Astrocyte (in vitro differentiated cells and primary cell): ENCODE measurements at regions not wholly inside any gene's neighbourhood (a gene's known extent, or its start where the extent isn't known, plus 50 kb on each side); places are given as distances from the start of the nearest gene placed in this dataset.

ENCODE experiments used
- DNase-seq: peaks from one replicate; pipeline ENCODE4 v3.0.0-alpha.2; 2010; ENCODE audit warnings: low read depth
- FAIRE-seq: peaks from 2 replicates; lab custom pipeline; 2011; peaks lifted over from hg19 to GRCh38; lab: Jason Lieb, UNC
- H2AFZ ChIP-seq: 2 replicates; pipeline ENCODE4 v1.6.0; 2012; ENCODE audit warnings: low read depth, low read length, inconsistent platforms
- H3K27ac ChIP-seq: 2 replicates; pipeline ENCODE4 v1.5.1; 2011; ENCODE audit warnings: low read depth, low read length, inconsistent platforms
- H3K27me3 ChIP-seq: 2 replicates; pipeline ENCODE4 v1.6.0; 2011; ENCODE audit warnings: low read length, inconsistent platforms; ENCODE audit not compliant: insufficient read depth
- H3K36me3 ChIP-seq: 2 replicates; pipeline ENCODE4 v1.5.1; 2011; ENCODE audit warnings: low read length, inconsistent platforms; ENCODE audit not compliant: insufficient read depth
- H3K4me1 ChIP-seq: 2 replicates; pipeline ENCODE4 v1.5.1; 2011; ENCODE audit warnings: low read length, inconsistent platforms; ENCODE audit not compliant: insufficient read depth
- H3K4me2 ChIP-seq: 2 replicates; pipeline ENCODE4 v1.6.0; 2012; ENCODE audit warnings: low read length, inconsistent platforms
- H3K4me3 ChIP-seq: 2 replicates; pipeline ENCODE4 v1.5.1; 2011; ENCODE audit warnings: low read depth, mild to moderate bottlenecking, low read length, inconsistent platforms; ENCODE audit not compliant: insufficient read depth
- H3K79me2 ChIP-seq: 2 replicates; pipeline ENCODE4 v1.6.0; 2012; ENCODE audit warnings: mild to moderate bottlenecking, low read length, inconsistent platforms; ENCODE audit not compliant: insufficient read depth
- H3K9ac ChIP-seq: 2 replicates; pipeline ENCODE4 v1.6.0; 2012; ENCODE audit warnings: mild to moderate bottlenecking, low read length, inconsistent platforms
- H3K9me3 ChIP-seq: 2 replicates; pipeline ENCODE4 v1.5.1; 2012; ENCODE audit warnings: low read depth, mild to moderate bottlenecking, low read length, inconsistent platforms; ENCODE audit not compliant: insufficient read depth
- H4K20me1 ChIP-seq: 2 replicates; pipeline ENCODE4 v1.6.0; 2012; ENCODE audit warnings: low read length, inconsistent platforms; ENCODE audit not compliant: insufficient read depth
- H3K27ac Mint-ChIP-seq: one replicate; pipeline ENCODE4 v1.8.0; 2021; ENCODE audit warnings: mild to moderate bottlenecking, mixed read lengths; ENCODE audit not compliant: unreplicated experiment
- H3K27me3 Mint-ChIP-seq: one replicate; pipeline ENCODE4 v1.8.0; 2021; ENCODE audit warnings: low read depth, mixed read lengths; ENCODE audit not compliant: unreplicated experiment
- H3K36me3 Mint-ChIP-seq: one replicate; pipeline ENCODE4 v1.8.0; 2021; ENCODE audit warnings: low read depth, mixed read lengths; ENCODE audit not compliant: unreplicated experiment
- H3K4me1 Mint-ChIP-seq: one replicate; pipeline ENCODE4 v1.8.0; 2021; ENCODE audit warnings: low read depth, mixed read lengths; ENCODE audit not compliant: unreplicated experiment
- H3K4me3 Mint-ChIP-seq: one replicate; pipeline ENCODE4 v1.8.0; 2021; ENCODE audit warnings: mild to moderate bottlenecking, moderate library complexity, mixed read lengths; ENCODE audit not compliant: unreplicated experiment
- H3K9me3 Mint-ChIP-seq: one replicate; pipeline ENCODE4 v1.8.0; 2021; ENCODE audit warnings: mild to moderate bottlenecking, mixed read lengths; ENCODE audit not compliant: unreplicated experiment
- EZH2 ChIP-seq: IDR thresholded peaks from 2 replicates; pipeline ENCODE4 v1.6.1; 2012; ENCODE audit warnings: mild to moderate bottlenecking, low read length, inconsistent platforms; ENCODE audit not compliant: insufficient read depth
- TF ChIP-seq, protein P1 (sequence below): IDR thresholded peaks from 2 replicates; pipeline ENCODE4 v1.5.1; 2011; ENCODE audit warnings: low read depth, mild to moderate bottlenecking, inconsistent platforms, low read length, moderate library complexity; ENCODE audit not compliant: insufficient read depth

- TF ChIP-seq, protein P1, sequence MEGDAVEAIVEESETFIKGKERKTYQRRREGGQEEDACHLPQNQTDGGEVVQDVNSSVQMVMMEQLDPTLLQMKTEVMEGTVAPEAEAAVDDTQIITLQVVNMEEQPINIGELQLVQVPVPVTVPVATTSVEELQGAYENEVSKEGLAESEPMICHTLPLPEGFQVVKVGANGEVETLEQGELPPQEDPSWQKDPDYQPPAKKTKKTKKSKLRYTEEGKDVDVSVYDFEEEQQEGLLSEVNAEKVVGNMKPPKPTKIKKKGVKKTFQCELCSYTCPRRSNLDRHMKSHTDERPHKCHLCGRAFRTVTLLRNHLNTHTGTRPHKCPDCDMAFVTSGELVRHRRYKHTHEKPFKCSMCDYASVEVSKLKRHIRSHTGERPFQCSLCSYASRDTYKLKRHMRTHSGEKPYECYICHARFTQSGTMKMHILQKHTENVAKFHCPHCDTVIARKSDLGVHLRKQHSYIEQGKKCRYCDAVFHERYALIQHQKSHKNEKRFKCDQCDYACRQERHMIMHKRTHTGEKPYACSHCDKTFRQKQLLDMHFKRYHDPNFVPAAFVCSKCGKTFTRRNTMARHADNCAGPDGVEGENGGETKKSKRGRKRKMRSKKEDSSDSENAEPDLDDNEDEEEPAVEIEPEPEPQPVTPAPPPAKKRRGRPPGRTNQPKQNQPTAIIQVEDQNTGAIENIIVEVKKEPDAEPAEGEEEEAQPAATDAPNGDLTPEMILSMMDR, result no peak
- TF ChIP-seq EZH2, result no peak
- H3K27me3 Mint-ChIP-seq, result no peaks in the 10 kb centered on the region
- peaks cover 13% of the 10 kb centered on the region for H3K9me3 Mint-ChIP-seq
- FAIRE-seq (no peak), DNase-seq (no peak)
- Histone ChIP-seq H2AFZ (no peak overlapping the region), H3K9me3 (no peaks in the 10 kb centered on the region), H3K4me3 (no peak overlapping the region), H3K36me3 (no peaks in the 10 kb centered on the region), H3K4me2 (no peak overlapping the region), H3K27ac (no peak overlapping the region), H3K9ac (no peak overlapping the region), H3K27me3 (no peaks in the 10 kb centered on the region), H4K20me1 (no peaks in the 10 kb centered on the region), H3K79me2 (no peaks in the 10 kb centered on the region), H3K4me1 (no peaks in the 10 kb centered on the region)
- H3K4me1 Mint-ChIP-seq, result no peaks in the 10 kb centered on the region
- H3K4me3 Mint-ChIP-seq, result no peak overlapping the region
- H3K27ac Mint-ChIP-seq, result no peak overlapping the region
- H3K36me3 Mint-ChIP-seq, result peaks cover 1% of the 10 kb centered on the region
Measured at GRCh38 chr2:225948903-225949302, 549.4 kb downstream of the NYAP2 start.

DNA sequence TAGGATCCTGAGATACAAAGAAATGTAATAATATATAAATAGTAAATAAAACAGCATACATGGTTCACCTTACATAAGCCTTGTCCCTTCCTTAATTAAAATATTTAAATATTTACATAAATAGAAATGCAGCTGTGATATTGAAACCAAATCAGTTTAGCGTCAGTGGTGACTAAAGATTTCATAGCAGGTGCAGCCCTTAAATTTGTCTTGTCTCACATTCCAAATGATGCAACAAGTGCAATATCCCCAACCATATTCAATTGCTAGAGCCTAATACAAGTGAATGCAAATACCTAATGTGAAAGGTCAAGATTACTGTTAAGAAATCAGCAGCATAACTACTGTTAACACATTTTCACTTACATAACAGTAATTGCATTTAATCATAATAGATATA, 539.5 kb downstream of the NYAP2 start:
- Histone ChIP-seq H3K36me3 (no peaks in the 10 kb centered on the region), H3K4me1 (no peaks in the 10 kb centered on the region), H3K9me3 (no peaks in the 10 kb centered on the region), H3K4me2 (no peak overlapping the region), H2AFZ (no peak overlapping the region), H3K27ac (no peak overlapping the region), H4K20me1 (no peaks in the 10 kb centered on the region), H3K4me3 (no peak overlapping the region), H3K79me2 (no peaks in the 10 kb centered on the region), H3K9ac (no peak overlapping the region), H3K27me3 (no peaks in the 10 kb centered on the region)
- no peak overlapping the region for H3K4me3 Mint-ChIP-seq
- no peaks in the 10 kb centered on the region for H3K27me3 Mint-ChIP-seq
- FAIRE-seq (no peak), DNase-seq (no peak)
- H3K36me3 Mint-ChIP-seq, result no peaks in the 10 kb centered on the region
- no peaks in the 10 kb centered on the region for H3K9me3 Mint-ChIP-seq
- TF ChIP-seq EZH2, result no peak
- TF ChIP-seq, protein P1, result no peak
- no peak overlapping the region for H3K27ac Mint-ChIP-seq
- no peaks in the 10 kb centered on the region for H3K4me1 Mint-ChIP-seq

DNA sequence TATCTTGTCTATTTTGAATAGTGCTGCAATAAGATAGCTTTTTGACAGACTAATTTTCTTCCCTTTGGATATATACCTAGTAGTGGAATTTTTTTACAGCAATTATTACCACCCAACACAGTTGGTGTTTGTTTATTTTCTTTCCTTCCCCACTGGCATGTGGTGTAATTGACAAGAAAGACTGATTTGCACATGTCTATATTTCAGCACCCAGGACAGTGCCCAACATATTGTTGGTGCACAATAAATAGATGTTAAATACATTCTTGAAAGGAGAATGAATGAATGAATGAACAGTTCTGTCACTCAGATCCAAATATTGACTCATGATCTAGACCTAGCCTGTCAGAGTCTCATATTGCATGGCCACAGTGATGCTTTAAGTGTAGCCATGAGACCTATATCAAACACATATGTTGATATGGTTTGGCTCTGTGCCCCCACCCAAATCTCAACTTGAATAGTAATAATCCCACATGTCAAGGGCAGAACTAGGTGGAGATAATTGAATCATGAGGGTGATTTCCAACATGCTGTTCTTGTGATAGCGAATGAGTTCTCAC, 538.2 kb downstream of the NYAP2 start:
- H2AFZ ChIP-seq, result no peak overlapping the region
- Mint-ChIP-seq H3K9me3 (no peaks in the 10 kb centered on the region), H3K27me3 (no peaks in the 10 kb centered on the region), H3K4me1 (no peaks in the 10 kb centered on the region), H3K4me3 (no peak overlapping the region), H3K27ac (no peak overlapping the region), H3K36me3 (no peaks in the 10 kb centered on the region)
- H3K4me2 ChIP-seq, result no peak overlapping the region
- no peaks in the 10 kb centered on the region for H3K9me3 ChIP-seq
- H3K4me1 ChIP-seq, result no peaks in the 10 kb centered on the region
- no peak overlapping the region for H3K4me3 ChIP-seq
- H3K79me2 ChIP-seq, result no peaks in the 10 kb centered on the region
- DNase-seq (peak; percentile 6), FAIRE-seq (peak; percentile 26)
- TF ChIP-seq EZH2, result no peak
- TF ChIP-seq, protein P1, result no peak
- no peak overlapping the region for H3K9ac ChIP-seq
- H4K20me1 ChIP-seq, result no peaks in the 10 kb centered on the region
- H3K27me3 ChIP-seq, result no peaks in the 10 kb centered on the region
- no peaks in the 10 kb centered on the region for H3K36me3 ChIP-seq
- no peak overlapping the region for H3K27ac ChIP-seq
